GM13976 (cell line): ENCODE measurements at regions not wholly inside any gene's neighbourhood (a gene's known extent, or its start where the extent isn't known, plus 50 kb on each side); places are given as distances from the start of the nearest gene placed in this dataset.

Source experiments
- DNase-seq: peaks from one replicate; pipeline ENCODE4 v3.0.0; 2012; ENCODE audit warnings: low spot score
- in situ Hi-C: fragments of 300-500 bp; cut with MboI; formaldehyde crosslinking; loops from one replicate; pipeline ENCODE4 v1.12.0; 2022; ENCODE audit warnings: low sequenced_read_pairs, mixed read lengths, inconsistent platforms; ENCODE audit not compliant: unreplicated experiment
- TF ChIP-seq, protein P1 (sequence below): IDR thresholded peaks from 2 replicates; pipeline ENCODE4 v1.5.1; 2012; ENCODE audit warnings: borderline replicate concordance, mild to moderate bottlenecking; ENCODE audit not compliant: insufficient read depth; ENCODE audit errors: extremely low read depth, missing control alignments, control extremely low read depth

DNA sequence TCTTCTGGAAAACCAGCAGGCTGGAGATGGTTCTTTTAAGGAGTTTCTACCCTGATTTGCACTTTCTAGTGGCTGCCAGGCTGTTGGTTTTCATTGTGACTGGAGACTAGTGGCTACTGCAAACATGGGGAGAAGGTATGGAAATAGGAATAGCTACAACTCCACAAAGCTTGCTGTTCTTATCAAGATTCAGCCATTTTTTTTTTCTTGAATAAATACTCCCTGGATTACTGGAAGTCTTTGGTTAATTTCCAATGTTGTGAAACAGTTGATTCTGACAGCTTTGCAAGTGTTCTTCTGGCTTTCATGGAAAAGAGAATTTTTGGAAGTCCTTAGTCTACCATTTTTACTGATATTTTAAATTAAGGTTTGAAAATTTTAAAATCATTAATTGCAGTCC, 277.7 kb downstream of the HS3ST3A1 start:
- TF ChIP-seq, protein P1, sequence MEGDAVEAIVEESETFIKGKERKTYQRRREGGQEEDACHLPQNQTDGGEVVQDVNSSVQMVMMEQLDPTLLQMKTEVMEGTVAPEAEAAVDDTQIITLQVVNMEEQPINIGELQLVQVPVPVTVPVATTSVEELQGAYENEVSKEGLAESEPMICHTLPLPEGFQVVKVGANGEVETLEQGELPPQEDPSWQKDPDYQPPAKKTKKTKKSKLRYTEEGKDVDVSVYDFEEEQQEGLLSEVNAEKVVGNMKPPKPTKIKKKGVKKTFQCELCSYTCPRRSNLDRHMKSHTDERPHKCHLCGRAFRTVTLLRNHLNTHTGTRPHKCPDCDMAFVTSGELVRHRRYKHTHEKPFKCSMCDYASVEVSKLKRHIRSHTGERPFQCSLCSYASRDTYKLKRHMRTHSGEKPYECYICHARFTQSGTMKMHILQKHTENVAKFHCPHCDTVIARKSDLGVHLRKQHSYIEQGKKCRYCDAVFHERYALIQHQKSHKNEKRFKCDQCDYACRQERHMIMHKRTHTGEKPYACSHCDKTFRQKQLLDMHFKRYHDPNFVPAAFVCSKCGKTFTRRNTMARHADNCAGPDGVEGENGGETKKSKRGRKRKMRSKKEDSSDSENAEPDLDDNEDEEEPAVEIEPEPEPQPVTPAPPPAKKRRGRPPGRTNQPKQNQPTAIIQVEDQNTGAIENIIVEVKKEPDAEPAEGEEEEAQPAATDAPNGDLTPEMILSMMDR: no peak
- no peak for DNase-seq
- in situ Hi-C loops: no loop called here

DNA sequence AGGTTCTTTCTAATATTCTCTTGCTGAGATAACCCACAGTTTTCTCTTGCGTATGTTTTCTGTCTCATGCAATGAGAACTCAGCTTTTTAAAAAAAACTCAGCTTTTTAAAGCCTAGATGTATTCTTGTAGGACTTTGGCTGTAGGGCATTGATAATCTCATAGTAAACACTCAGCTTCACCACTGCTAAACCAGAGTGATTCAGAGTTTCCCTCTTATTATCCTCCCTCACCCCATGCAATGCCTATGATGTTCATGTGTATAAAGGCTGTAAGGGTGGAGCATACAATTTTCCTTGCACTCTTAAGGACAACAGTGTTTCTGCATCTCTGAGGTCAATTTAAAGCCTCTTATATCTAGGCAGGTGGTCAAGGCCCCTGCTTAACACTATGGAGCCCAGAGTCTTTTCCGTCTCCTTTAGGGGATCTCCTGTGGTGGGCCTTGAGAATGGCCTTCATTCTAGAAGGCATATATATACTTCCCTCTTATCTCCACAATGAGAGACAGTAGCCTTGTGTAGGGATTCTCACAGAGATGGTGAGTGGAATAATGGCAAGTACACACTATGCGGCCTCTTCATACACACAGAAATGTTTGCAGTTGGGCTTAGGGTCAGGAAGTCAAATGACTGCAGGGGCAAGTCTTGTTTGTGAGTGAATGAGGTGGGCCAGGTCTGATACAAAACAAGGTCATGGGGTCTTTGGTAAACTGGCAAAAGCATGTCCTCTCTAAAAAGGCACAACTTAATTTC, 279.6 kb downstream of the HS3ST3A1 start:
- in situ Hi-C loops: no loop called here
- no peak for DNase-seq
- TF ChIP-seq, protein P1: no peak

DNA sequence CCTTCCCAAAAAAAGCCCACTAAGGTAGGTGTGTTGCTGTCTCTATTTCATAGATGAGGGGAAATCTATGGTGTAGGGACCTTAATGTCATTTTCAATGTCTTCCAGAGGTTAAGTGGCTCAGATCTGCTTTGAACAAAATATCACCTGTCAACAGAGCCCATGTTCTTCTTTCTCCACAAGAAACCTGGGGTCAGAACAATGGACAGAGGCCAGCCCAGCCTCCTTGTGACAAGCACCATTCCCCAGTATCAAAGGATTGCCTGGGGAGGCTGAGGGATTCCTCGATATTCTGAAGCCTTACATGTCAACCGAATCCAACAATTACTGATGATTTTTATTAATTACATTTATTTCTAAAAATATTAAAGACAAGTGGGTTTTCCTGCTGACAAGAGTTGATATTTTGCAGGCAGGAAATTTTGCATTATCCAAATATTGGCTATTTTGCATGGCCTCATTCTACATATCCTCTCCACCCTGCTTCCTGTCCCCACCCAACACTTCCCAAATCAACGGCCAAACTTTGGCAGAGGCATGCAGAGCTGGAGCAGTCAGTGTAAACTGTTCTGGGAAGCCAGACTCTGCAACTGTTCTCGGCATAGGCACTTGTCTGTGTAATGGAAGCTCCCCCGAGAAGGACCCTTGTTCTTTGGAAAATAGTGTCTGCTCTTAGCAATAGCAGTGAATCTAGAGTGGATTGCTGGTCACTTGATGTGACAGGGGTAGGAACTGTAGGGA, 281.5 kb downstream of the HS3ST3A1 start:
- DNase-seq: no peak
- in situ Hi-C loops: no loop called here
- TF ChIP-seq, protein P1: no peak

DNA sequence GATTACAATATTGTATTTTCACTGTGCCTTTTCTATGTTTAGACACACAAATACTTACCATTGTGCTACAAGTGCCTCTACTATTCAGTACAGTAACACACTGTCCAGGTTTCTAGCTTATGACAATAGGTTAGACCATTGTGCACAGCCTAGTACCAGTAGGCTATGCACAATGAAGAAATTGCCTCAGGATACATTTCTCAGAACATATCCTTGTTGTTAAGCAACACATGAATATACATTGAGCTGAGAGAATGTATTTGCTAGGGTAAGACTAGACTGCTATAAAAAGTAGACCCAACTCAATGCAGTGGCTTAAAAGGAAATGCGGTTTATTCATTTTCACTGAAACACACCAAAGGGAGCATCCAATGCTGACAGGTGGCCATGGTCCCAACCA, 285.1 kb downstream of the HS3ST3A1 start:
- DNase-seq: no peak
- in situ Hi-C loops: no loop called here
- TF ChIP-seq, protein P1: no peak

DNA sequence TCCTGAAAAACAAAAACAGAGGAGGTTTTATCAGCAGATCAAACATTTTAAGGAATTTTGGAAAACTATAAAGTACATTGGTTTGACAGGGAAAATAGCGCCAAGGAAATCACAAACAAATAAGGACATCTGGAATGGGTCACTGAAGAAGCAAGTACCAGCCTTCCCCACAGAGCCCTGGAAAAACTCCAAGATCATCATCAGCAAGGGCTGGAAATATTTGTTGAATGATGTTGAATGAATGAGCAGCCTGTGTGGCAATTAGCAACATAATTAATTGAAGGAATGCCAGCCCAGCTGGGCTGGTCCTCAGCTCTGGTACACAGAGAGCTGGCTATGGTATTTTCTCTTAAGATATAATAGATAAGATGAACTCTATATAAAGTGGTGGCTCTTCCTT, 290.4 kb downstream of the HS3ST3A1 start:
- TF ChIP-seq, protein P1: no peak
- in situ Hi-C loops: no loop called here
- DNase-seq: no peak

DNA sequence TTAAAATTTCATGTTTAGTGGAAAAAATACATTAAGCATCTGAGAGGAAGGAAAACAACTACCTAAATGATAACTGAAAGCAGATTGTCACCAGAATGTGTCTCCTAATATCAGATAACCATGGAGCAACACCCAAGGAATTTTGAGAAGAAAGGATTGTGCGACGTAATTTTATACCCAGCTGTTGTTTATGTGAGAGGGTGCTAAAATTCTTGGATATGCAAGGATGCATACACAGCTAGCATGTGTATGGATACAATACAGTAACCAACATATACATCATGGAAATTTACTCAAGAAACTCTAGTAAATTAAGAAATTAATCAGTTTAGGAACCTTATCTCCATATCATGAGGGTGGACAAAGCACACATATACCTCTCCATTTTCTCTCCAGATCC, 290.9 kb downstream of the HS3ST3A1 start:
- no peak for DNase-seq
- in situ Hi-C loops: no loop called here
- TF ChIP-seq, protein P1: no peak
